TTC549 (cell line): ENCODE measurements at regions not wholly inside any gene's neighbourhood (a gene's known extent, or its start where the extent isn't known, plus 50 kb on each side); places are given as distances from the start of the nearest gene placed in this dataset.

Experiments used
- FAIRE-seq: peaks from 2 replicates; lab custom pipeline; 2012; peaks lifted over from hg19 to GRCh38; lab: Jason Lieb, UNC

- FAIRE-seq: no peak
Observed at GRCh38 chr14:100955201-100955600, 51.7 kb upstream of the RTL1 start.

GRCh38 chr14:100962494-100962893, 59.0 kb upstream of the RTL1 start:
- no peak for FAIRE-seq

GRCh38 chr14:100965296-100965695, 61.8 kb upstream of the RTL1 start:
- no peak for FAIRE-seq

GRCh38 chr14:100967178-100967577, 63.7 kb upstream of the RTL1 start:
- FAIRE-seq: peak; percentile 34

DNA sequence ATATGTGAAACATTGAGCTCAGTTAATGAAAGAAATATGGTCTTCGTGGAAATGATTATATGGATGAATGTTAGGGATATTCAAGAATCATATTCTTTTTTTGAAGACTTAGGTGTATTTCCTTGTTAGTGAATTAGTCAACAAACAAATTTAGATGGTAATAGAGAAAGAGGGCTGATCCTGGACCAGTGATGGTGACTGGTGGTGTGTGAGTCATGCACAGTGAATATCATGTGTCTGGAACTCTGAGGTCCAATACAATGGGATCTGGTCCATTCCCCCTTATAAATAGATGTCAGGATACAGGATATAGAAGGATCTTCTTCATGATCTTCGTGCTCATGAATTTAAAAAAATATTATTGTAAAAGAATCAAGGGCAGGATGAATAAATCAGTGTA, 64.4 kb upstream of the RTL1 start:
- no peak for FAIRE-seq

- FAIRE-seq: no peak
Observed at GRCh38 chr14:100972118-100972897, 68.8 kb upstream of the RTL1 start.

DNA sequence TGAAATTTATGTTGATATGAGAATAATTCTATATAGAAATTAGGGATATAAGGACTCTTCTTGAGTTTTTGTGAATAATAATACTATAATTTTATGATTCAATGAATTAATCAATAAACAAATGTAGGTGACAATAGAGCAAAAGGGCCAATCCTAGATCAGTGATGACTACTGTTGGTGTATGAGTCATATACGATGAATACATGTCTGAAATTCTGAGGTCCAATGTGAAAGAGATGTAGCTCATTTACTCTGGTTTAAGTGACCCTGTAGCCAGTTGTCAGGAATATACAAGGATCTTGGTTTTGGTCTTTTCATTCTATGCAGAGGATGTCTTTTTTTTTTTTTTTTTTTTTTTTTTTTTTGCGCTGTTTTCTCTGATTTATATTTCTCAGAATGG, 72.1 kb upstream of the RTL1 start:
- FAIRE-seq: no peak

DNA sequence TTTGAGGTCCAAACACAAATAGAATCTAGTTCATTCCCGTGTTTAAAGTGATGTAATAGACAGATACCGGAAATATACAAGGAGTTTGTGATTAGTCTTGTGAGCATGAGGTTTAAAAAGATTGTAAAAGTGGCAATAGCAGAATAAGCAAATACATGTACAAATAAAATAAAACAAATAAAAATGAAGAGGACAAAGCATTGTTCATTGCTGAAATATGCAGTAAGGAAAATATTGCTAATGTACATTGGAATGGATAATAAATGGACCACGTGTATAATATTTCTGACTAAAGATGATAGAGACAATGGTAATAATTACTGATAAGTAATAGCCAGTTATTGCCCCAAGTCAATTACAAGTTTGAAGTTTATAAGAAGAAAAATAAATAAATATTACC, 75.6 kb upstream of the RTL1 start:
- no peak for FAIRE-seq

GRCh38 chr14:100979780-100980179, 76.3 kb upstream of the RTL1 start:
- no peak for FAIRE-seq

- no peak for FAIRE-seq
Observed at GRCh38 chr14:100980823-100981222, 77.3 kb upstream of the RTL1 start.

GRCh38 chr14:100981809-100982208, 78.3 kb upstream of the RTL1 start:
- no peak for FAIRE-seq

DNA sequence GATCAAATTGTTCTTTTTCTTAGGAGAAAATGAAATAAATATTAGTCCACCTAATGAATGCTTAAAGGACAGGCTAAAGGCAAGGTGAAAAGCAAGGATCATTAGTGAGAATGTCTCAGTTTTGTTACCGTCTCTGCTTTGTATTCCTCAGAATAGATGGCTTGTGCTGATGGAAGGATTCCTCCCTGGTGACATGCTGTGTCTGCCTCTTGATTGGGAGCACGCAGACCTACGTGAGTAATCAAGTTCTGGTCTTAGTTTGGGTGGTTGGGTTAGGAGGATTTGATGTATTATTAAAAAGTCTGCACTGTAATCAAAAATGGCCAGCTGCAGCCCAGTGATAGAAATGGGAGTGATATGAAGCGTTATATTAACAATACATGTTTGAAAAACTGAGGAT, 78.8 kb upstream of the RTL1 start:
- no peak for FAIRE-seq

- peak; percentile 38 for FAIRE-seq
Observed at GRCh38 chr14:100982762-100983161, 79.2 kb upstream of the RTL1 start.

GRCh38 chr14:100983710-100984109, 80.2 kb upstream of the RTL1 start:
- no peak for FAIRE-seq

DNA sequence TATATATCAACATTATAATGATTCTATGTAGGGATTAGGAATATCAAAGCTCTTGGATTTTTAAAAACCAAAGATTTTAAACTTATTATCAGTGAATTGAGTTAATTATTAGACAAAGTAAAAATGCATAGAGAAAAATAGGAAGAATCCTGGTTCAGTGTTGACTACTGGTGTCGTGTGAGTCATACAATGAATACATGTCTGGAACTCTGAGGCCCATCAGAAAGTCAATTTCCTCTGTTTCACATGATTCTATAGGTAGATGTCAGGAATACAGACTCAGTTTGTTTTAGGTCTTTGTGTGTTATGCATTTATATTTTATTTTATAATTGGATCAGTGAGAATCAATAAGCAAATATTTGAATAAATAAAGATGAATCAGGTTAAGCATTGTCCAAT, 84.5 kb upstream of the RTL1 start:
- no peak for FAIRE-seq

GRCh38 chr14:100988411-100988900, 84.9 kb upstream of the RTL1 start:
- no peak for FAIRE-seq

DNA sequence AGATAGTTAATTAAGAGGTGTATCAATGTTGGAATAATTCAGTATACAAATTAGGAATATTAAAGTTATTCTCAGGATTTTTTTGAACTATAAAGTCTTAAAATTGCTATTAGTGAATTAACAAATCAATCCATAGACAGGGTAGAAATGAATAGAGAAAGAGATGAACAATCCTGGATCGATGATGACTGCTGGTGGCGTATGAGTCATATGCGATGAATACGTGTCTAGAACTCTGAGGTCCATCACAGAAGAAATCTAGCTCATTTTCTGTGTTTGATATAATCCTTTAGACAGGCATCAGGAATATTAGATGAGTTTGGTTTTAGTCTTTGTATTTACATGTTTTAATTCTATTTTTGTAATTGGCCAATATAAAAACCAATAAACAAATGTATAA, 85.4 kb upstream of the RTL1 start:
- no peak for FAIRE-seq

GRCh38 chr14:100989924-100990323, 86.4 kb upstream of the RTL1 start:
- no peak for FAIRE-seq

- no peak for FAIRE-seq
Observed at GRCh38 chr14:100994082-100994481, 90.6 kb upstream of the RTL1 start.

DNA sequence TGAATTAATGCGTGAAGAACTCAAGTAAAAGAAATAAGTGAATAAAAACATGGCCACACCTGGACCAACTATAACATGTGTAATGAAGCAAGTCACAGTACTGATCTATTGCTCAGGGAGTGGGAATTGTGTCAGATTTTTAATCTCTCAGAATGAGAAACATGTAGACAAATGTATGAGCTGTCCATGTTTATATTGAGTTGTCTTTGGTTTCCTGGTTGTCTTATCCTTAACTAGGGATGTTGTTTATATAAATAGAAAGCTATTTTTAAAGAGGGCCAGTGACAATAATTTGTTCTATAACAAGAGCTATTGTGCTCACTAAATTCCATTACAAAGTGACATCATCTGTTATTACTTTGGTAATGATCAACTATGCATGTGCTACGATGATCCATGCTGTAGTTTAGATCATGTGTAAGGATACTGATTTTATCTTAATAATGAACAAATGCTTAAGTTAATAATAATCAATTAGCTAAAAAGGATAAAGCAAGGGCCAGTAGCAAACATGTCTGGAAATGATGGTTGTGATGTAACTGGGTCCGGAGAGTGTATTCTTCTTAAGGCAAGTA, 91.3 kb upstream of the RTL1 start:
- FAIRE-seq: no peak

GRCh38 chr14:101000711-101001250, 97.3 kb upstream of the RTL1 start:
- no peak for FAIRE-seq

DNA sequence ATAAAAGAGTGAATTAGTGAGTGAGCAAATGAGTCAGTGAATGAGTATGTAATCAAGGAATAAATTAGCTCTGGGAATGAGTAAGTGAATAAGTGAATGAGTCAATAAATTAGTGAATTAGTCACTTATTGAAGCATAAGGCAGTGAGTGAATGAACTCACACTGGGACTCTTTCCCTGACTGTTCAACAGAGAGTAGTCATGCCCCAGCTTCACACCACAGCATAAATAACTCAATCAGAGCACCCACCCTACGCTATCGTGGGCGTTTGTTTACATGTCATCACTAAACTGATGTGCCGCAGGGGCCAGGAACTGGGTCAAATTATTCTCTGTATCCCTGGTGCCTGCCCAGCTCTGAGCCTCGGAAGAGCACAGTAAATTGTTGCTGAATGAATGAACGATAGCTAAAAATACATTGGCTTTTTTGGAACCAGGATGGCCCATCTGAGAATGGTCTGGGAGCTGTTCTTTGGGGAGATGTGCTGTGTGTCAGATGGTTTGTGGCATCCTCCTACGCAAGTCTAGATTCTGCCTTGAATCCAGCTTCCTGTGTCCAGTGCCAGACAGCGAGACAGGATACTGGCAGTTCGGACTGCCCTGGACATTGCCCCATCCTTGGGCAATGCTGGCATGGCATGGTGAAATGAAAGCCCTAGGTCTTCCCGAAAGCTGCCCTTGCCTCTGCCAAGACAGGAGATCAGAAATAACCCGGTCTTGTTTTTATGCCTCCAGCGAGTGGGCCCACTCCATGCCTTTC, 98.0 kb upstream of the RTL1 start:
- FAIRE-seq: no peak

- no peak for FAIRE-seq
Observed at GRCh38 chr14:101002738-101003137, 99.2 kb upstream of the RTL1 start.
